Trophoblast cell (in vitro differentiated cells and primary cell): ENCODE measurements at regions not wholly inside any gene's neighbourhood (a gene's known extent, or its start where the extent isn't known, plus 50 kb on each side); places are given as distances from the start of the nearest gene placed in this dataset.

ENCODE experiments used
- DNase-seq, 2 donors: peaks; one replicate each; pipeline ENCODE4 v3.0.0-alpha.2; 2016
- H2AFZ ChIP-seq: 2 replicates; pipeline ENCODE4 v1.6.1; 2013; ENCODE audit warnings: low read length, moderate library complexity, mild to moderate bottlenecking; ENCODE audit not compliant: insufficient read depth, poor library complexity
- H2AK5ac ChIP-seq: 2 replicates; pipeline ENCODE4 v1.6.1; 2013; ENCODE audit warnings: mild to moderate bottlenecking, low read length
- H2BK120ac ChIP-seq: 2 replicates; pipeline ENCODE4 v1.6.1; 2013; ENCODE audit warnings: low read length, mild to moderate bottlenecking, moderate library complexity; ENCODE audit not compliant: insufficient read depth, poor library complexity
- H2BK12ac ChIP-seq: 2 replicates; pipeline ENCODE4 v1.6.1; 2013; ENCODE audit warnings: mild to moderate bottlenecking, low read length, moderate library complexity
- H2BK5ac ChIP-seq: 2 replicates; pipeline ENCODE4 v1.6.1; 2013; ENCODE audit warnings: low read length, low read depth, moderate library complexity, mild to moderate bottlenecking; ENCODE audit not compliant: poor library complexity
- H3K14ac ChIP-seq: 2 replicates; pipeline ENCODE4 v1.6.1; 2013; ENCODE audit warnings: mild to moderate bottlenecking, low read length
- H3K18ac ChIP-seq: 2 replicates; pipeline ENCODE4 v1.6.1; 2013; ENCODE audit warnings: mild to moderate bottlenecking, low read length
- H3K23ac ChIP-seq: 2 replicates; pipeline ENCODE4 v1.6.1; 2013; ENCODE audit warnings: low read length
- H3K27ac ChIP-seq: 2 replicates; pipeline ENCODE4 v1.5.1; 2013; ENCODE audit warnings: low read depth, mild to moderate bottlenecking, inconsistent platforms, low read length, moderate library complexity
- H3K27me3 ChIP-seq: 2 replicates; pipeline ENCODE4 v1.6.1; 2013; ENCODE audit warnings: inconsistent platforms, mild to moderate bottlenecking, low read length, moderate library complexity; ENCODE audit not compliant: insufficient read depth
- H3K36me3 ChIP-seq, 2 experiments: 1 replicate in 1 of 2; 2 replicates in 1 of 2; pipeline ENCODE4 v1.6.1; 2013; ENCODE audit warnings: low read length in 2 of 2, mild to moderate bottlenecking in 2 of 2, moderate library complexity in 1 of 2; ENCODE audit not compliant: insufficient read depth in 2 of 2, control insufficient read depth in 1 of 2
- H3K4ac ChIP-seq: 2 replicates; pipeline ENCODE4 v1.6.1; 2013; ENCODE audit warnings: low read depth, mild to moderate bottlenecking, low read length, moderate library complexity
- H3K4me1 ChIP-seq, 2 experiments: 1 replicate in 1 of 2; 2 replicates in 1 of 2; pipeline ENCODE4 v1.6.1; 2013; ENCODE audit warnings: low read length in 2 of 2, mild to moderate bottlenecking in 2 of 2, moderate library complexity in 1 of 2; ENCODE audit not compliant: insufficient read depth in 2 of 2, control insufficient read depth in 1 of 2
- H3K4me2 ChIP-seq: 2 replicates; pipeline ENCODE4 v1.6.1; 2013; ENCODE audit warnings: inconsistent platforms, mild to moderate bottlenecking, low read length, moderate library complexity
- H3K4me3 ChIP-seq: 2 replicates; pipeline ENCODE4 v1.5.1; 2013; ENCODE audit warnings: mild to moderate bottlenecking, low read depth, low read length, inconsistent platforms
- H3K79me1 ChIP-seq: one replicate; pipeline ENCODE4 v1.6.1; 2013; ENCODE audit warnings: low read length
- H3K79me2 ChIP-seq: 2 replicates; pipeline ENCODE4 v1.6.1; 2013; ENCODE audit warnings: low read length, mild to moderate bottlenecking; ENCODE audit not compliant: control insufficient read depth, insufficient read depth, poor library complexity
- H3K9ac ChIP-seq: 2 replicates; pipeline ENCODE4 v1.6.1; 2013; ENCODE audit warnings: mild to moderate bottlenecking, low read length
- H3K9me3 ChIP-seq: 2 replicates; pipeline ENCODE4 v1.6.1; 2013; ENCODE audit warnings: low read depth, mild to moderate bottlenecking, control low read depth, inconsistent platforms, low read length; ENCODE audit not compliant: insufficient read depth
- H4K12ac ChIP-seq: 2 replicates; pipeline ENCODE4 v1.6.1; 2013; ENCODE audit warnings: low read depth, mild to moderate bottlenecking, low read length, moderate library complexity
- H4K8ac ChIP-seq: 2 replicates; pipeline ENCODE4 v1.6.1; 2013; ENCODE audit warnings: low read depth, mild to moderate bottlenecking, low read length, moderate library complexity
- H4K91ac ChIP-seq: one replicate; pipeline ENCODE4 v1.6.1; 2013; ENCODE audit warnings: low read depth, mild to moderate bottlenecking, low read length, moderate library complexity
- WGBS: extraction: QIAGEN DNeasy Blood & Tissue Kit; methylation state at CpG from one replicate; pipeline ENCODE4 v1.1.7; 2013; ENCODE audit warnings: missing lambda C conversion rate; ENCODE audit not compliant: insufficient read length, insufficient coverage; ENCODE audit errors: extremely low coverage; 5-methylcytosine and 5-hydroxymethylcytosine counted together

DNA sequence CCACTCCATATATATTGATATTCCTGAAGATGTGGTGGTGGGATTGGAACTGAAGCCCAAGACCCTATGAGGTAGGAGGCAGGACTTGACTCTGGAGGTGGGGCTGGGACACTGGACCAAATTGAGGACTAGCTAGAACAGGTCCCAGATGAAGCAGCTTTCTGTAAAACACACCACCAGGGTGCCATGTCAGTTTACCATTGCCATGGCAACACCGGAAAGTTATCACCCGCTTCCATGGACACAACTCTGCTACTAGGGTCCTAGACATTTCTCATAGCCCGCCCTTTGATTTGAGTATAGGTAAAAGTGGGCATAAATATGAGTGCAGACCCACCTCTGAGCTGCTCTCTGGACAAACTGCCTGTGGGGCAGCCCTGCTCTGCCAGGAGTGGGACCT is 490.5 kb upstream of the PFKP start:
- WGBS, result no CpG with 5 or more reads among the region's 3 CpGs
- DNase-seq, result no peak
- H3K27me3 ChIP-seq, result no peaks in the 10 kb centered on the region

DNA sequence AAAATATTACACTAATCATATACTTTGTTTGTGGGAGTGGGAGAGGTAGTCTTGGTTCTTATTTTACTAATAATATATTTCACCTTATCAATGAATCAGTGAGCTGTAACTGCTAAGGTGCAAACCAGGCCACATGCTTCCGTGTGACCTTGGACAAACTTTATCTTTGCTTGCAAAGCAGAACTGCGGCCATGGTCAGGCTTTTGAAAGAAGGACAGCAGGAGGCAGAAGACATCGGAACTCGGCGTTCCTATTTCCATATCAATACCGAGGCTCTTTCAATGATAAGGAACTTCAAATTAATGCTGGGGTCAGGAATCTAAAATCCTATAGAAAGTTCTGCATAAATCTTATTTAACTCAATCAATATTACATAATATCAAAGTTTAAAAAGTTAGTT is 491.9 kb upstream of the PFKP start:
- H3K9ac ChIP-seq, result no peak overlapping the region
- no CpG with 5 or more reads among the region's 6 CpGs for WGBS
- H3K4me2 ChIP-seq, result no peak overlapping the region

More for the DNA sequence above, 490.5 kb upstream of the PFKP start:
- Histone ChIP-seq H2BK120ac (no peak overlapping the region), H3K4me1 (no peaks in the 10 kb centered on the region), H4K12ac (no peak overlapping the region), H2AFZ (no peak overlapping the region), H3K23ac (no peak overlapping the region), H3K14ac (no peak overlapping the region), H2BK12ac (no peak overlapping the region), H3K27ac (no peak overlapping the region), H3K4me2 (no peak overlapping the region), H3K9me3 (peaks cover 3% of the 10 kb centered on the region), H3K4ac (no peak overlapping the region), H4K91ac (no peak overlapping the region), H3K9ac (no peak overlapping the region), H2AK5ac (no peak overlapping the region), H3K4me3 (no peak overlapping the region), H3K79me2 (no peaks in the 10 kb centered on the region), H2BK5ac (no peak overlapping the region), H3K36me3 (no peaks in the 10 kb centered on the region), H3K79me1 (no peaks in the 10 kb centered on the region), H3K18ac (no peak overlapping the region), H4K8ac (no peak overlapping the region)

DNA sequence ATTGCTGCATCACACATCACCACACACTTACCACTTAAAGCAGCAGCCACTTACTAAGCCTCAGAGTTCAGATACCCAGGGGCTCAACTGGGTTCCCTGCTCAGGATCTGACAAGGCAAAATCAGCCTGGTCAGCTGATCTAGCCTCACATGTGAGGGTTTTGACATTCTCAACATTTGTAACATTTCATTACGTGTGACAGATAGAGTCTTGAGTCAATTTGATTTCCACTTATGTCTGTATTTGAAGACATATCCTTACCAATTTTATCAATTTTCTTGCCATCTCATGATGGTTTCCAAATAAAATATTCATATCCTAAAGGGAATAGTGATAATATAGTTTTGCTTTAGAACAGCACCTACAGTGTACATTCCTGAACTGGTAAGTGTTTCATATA is 494.7 kb upstream of the PFKP start:
- Histone ChIP-seq H3K27ac (no peak overlapping the region), H4K12ac (no peak overlapping the region), H2BK120ac (no peak overlapping the region), H3K23ac (no peak overlapping the region), H4K8ac (no peak overlapping the region), H3K9me3 (peaks cover 2% of the 10 kb centered on the region), H3K4me2 (no peak overlapping the region), H3K4me3 (no peak overlapping the region), H3K18ac (no peak overlapping the region), H2AFZ (no peak overlapping the region), H3K27me3 (no peaks in the 10 kb centered on the region), H3K4me1 (no peaks in the 10 kb centered on the region), H4K91ac (no peak overlapping the region), H3K79me2 (no peaks in the 10 kb centered on the region), H3K4ac (no peak overlapping the region), H3K79me1 (no peaks in the 10 kb centered on the region), H3K9ac (no peak overlapping the region), H2BK5ac (no peak overlapping the region), H3K14ac (no peak overlapping the region), H3K36me3 (no peaks in the 10 kb centered on the region), H2AK5ac (no peak overlapping the region), H2BK12ac (no peak overlapping the region)
- no CpG with 5 or more reads among the region's 1 CpG for WGBS
- DNase-seq, result no peak

More for the DNA sequence above, 491.9 kb upstream of the PFKP start:
- H2AK5ac ChIP-seq, result no peak overlapping the region
- H3K4me1 ChIP-seq, result no peaks in the 10 kb centered on the region
- H3K18ac ChIP-seq, result no peak overlapping the region
- no peak overlapping the region for H4K91ac ChIP-seq
- H2BK120ac ChIP-seq, result no peak overlapping the region
- H3K23ac ChIP-seq, result no peak overlapping the region
- no peaks in the 10 kb centered on the region for H3K79me1 ChIP-seq
- no peak overlapping the region for H3K4ac ChIP-seq
- DNase-seq, result no peak
- peaks cover 3% of the 10 kb centered on the region for H3K9me3 ChIP-seq
- H3K79me2 ChIP-seq, result no peaks in the 10 kb centered on the region
- no peak overlapping the region for H4K12ac ChIP-seq
- no peaks in the 10 kb centered on the region for H3K36me3 ChIP-seq
- H2AFZ ChIP-seq, result no peak overlapping the region
- H3K27me3 ChIP-seq, result no peaks in the 10 kb centered on the region
- no peak overlapping the region for H3K14ac ChIP-seq
- no peak overlapping the region for H3K4me3 ChIP-seq
- H4K8ac ChIP-seq, result no peak overlapping the region
- H2BK12ac ChIP-seq, result no peak overlapping the region
- H2BK5ac ChIP-seq, result no peak overlapping the region
- no peak overlapping the region for H3K27ac ChIP-seq

DNA sequence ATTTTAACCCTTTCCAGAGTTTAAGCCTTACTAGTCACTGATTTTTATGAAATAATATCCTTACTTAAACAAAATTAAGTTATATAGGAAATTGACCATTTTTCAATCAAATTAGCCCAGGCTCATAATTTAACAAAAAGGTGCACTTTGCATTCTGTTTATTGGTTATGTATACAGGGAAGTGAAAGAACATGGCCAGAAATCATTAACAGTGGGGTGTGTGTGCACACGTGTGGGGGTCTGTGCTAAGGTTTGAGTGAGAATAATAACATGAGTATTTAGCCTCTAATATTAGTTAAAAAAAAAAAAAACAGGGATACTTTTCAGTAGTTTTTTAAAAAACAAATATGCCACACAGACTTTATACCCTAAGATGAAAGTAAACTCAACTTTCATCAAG is 510.5 kb upstream of the PFKP start:
- Histone ChIP-seq H3K4me3 (no peak overlapping the region), H2BK5ac (no peak overlapping the region)

More for the DNA sequence above, 510.5 kb upstream of the PFKP start:
- Histone ChIP-seq H3K79me2 (no peaks in the 10 kb centered on the region), H3K79me1 (no peaks in the 10 kb centered on the region), H2AFZ (no peak overlapping the region), H3K18ac (no peak overlapping the region), H3K9ac (no peak overlapping the region), H3K9me3 (peaks cover 3% of the 10 kb centered on the region), H2BK12ac (no peak overlapping the region), H3K27ac (no peak overlapping the region), H2BK120ac (no peak overlapping the region), H3K4me1 (no peaks in the 10 kb centered on the region), H3K23ac (no peak overlapping the region), H3K27me3 (no peaks in the 10 kb centered on the region), H3K4me2 (no peak overlapping the region), H2AK5ac (no peak overlapping the region), H4K91ac (no peak overlapping the region), H3K4ac (no peak overlapping the region), H4K12ac (no peak overlapping the region), H4K8ac (no peak overlapping the region), H3K14ac (no peak overlapping the region), H3K36me3 (no peaks in the 10 kb centered on the region)
- no peak for DNase-seq
- WGBS, result no CpG with 5 or more reads among the region's 1 CpG
